ENCODE measurements at regions not wholly inside any gene's neighbourhood (a gene's known extent, or its start where the extent isn't known, plus 50 kb on each side); places are given as distances from the start of the nearest gene placed in this dataset.

DNA sequence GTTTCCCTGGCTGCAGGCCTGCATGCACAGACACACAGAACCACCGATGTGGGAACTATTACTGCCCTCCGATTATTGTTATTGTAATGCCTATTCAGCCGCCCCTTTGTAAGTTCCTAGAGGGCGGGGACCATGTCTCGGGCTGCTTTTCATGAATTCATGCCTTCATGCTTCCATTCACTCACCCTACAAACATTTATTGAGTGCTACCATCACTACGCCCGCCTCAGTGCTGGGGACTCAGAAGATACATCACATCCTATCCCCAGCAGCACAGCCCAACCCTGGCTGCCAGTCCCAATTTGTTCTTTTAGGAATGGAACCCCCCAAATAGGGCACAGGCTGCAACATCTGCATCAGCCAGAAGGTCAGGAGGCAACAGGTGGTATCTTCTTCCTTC lies 75.9 kb downstream of the FOXA2 start:
- Histone ChIP-seq H3K36me3 (no peaks in the 10 kb centered on the region), H3K9me3 (no peaks in the 10 kb centered on the region), H3K27ac (no peak overlapping the region), H3K4me1 (no peaks in the 10 kb centered on the region), H3K27me3 (no peaks in the 10 kb centered on the region), H3K4me3 (no peak overlapping the region)
- intact Hi-C loops (cut with DNase I; ENCODE audit: low total_unique reads), result no loop called here
- DNase-seq, result no peak
- TF ChIP-seq, protein P1, sequence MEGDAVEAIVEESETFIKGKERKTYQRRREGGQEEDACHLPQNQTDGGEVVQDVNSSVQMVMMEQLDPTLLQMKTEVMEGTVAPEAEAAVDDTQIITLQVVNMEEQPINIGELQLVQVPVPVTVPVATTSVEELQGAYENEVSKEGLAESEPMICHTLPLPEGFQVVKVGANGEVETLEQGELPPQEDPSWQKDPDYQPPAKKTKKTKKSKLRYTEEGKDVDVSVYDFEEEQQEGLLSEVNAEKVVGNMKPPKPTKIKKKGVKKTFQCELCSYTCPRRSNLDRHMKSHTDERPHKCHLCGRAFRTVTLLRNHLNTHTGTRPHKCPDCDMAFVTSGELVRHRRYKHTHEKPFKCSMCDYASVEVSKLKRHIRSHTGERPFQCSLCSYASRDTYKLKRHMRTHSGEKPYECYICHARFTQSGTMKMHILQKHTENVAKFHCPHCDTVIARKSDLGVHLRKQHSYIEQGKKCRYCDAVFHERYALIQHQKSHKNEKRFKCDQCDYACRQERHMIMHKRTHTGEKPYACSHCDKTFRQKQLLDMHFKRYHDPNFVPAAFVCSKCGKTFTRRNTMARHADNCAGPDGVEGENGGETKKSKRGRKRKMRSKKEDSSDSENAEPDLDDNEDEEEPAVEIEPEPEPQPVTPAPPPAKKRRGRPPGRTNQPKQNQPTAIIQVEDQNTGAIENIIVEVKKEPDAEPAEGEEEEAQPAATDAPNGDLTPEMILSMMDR (IDR thresholded peaks at IDR 0.05), result no peak

DNA sequence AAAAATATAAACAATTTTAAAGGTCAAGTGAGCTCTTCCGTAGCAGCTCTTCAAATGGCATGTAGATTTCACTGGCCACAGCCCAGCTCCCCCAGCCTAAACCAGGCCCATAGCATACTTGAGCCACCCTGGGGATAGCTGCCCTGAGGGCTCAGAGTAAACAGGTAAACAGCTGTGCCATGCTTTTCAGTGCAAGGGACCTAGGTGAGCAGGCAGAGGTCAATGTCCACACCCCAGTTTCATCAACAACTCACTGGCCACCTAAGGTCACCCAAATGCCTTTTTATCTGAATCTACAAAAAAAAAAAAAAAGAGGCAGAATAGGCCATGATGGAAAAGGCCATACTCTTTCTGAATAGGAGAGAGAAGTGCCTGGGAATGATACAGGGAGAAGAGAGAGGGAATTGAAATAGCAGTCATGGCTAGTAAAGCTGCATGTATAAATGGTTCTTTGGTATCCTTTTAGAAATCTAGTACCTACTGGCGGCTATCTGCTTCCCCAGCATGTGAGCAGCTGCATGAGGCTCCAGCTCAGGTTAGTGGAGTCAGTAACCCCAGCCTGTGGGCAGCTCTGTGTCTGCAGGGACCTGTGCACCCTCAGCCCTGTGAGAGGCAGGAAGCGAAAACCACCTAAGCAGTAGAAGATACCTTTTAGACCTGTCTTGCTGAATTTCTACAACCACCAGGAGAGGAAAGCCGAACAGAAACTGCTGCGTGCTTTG lies 77.0 kb downstream of the FOXA2 start:
- no peak overlapping the region for H3K27ac ChIP-seq
- intact Hi-C loops (cut with DNase I; ENCODE audit: low total_unique reads), result no loop called here

DNA sequence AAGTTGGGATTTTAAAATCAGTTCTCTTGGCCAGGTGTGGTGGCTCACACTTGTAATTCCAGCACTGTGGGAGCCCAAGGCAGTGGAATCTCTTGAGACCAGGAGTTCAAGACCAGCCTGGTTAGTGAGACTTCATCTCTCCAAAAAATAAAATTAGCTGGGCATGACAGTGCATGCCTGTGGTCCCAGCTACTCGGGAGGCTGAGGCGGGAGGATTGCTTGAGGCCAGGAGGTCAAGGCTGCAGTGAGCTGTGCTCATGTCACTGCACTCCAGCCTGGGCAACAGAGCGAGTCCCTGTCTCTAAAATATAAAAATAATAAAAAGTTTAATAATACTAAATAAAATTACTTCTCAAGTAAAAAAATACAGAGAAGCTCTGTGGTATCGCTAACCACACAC lies 77.5 kb downstream of the FOXA2 start:
- TF ChIP-seq, protein P1 (IDR thresholded peaks at IDR 0.05), result no peak
- H3K4me3 ChIP-seq, result no peak overlapping the region
- H3K27me3 ChIP-seq, result no peaks in the 10 kb centered on the region
- H3K36me3 ChIP-seq, result no peaks in the 10 kb centered on the region
- no peak for DNase-seq
- intact Hi-C loops (cut with DNase I; ENCODE audit: low total_unique reads), result no loop called here
- H3K27ac ChIP-seq, result no peak overlapping the region
- H3K9me3 ChIP-seq, result no peaks in the 10 kb centered on the region
- H3K4me1 ChIP-seq, result no peaks in the 10 kb centered on the region

More for the DNA sequence above, 77.0 kb downstream of the FOXA2 start:
- H3K27me3 ChIP-seq, result no peaks in the 10 kb centered on the region
- DNase-seq, result no peak
- H3K36me3 ChIP-seq, result no peaks in the 10 kb centered on the region
- H3K4me3 ChIP-seq, result no peak overlapping the region
- no peaks in the 10 kb centered on the region for H3K9me3 ChIP-seq
- TF ChIP-seq, protein P1 (IDR thresholded peaks at IDR 0.05), result no peak
- no peaks in the 10 kb centered on the region for H3K4me1 ChIP-seq

DNA sequence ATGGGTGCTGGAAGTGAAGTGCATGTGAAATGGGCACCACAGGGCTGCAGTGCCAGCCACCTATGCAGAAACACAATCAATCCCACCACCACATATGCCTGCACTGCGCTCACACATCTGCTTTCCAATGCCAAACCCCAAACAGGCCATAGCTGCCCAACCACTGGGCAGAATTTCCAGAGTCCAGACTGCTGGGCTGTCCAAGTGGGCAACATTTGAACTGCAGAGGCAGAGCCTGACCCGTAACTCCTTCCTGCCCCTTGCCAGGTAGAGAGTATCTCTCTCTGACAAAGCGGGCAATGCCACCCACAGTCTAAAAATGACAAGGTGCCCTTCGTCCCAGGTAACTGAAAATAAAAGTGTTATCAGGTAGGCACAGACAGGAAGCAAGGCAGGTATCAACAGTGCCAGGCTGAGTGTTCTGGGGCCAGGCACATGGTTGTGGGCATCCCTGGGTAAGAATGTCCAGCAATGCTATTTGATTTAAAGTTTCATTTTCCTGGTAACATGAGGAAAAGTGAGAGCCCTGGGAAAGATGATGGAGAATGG lies 79.5 kb downstream of the FOXA2 start:
- no peaks in the 10 kb centered on the region for H3K4me1 ChIP-seq
- no peak for DNase-seq
- H3K4me3 ChIP-seq, result no peak overlapping the region
- TF ChIP-seq, protein P1 (IDR thresholded peaks at IDR 0.05), result no peak
- intact Hi-C loops (cut with DNase I; ENCODE audit: low total_unique reads), result no loop called here
- no peaks in the 10 kb centered on the region for H3K9me3 ChIP-seq
- no peaks in the 10 kb centered on the region for H3K27me3 ChIP-seq
- no peak overlapping the region for H3K27ac ChIP-seq
- no peaks in the 10 kb centered on the region for H3K36me3 ChIP-seq

DNA sequence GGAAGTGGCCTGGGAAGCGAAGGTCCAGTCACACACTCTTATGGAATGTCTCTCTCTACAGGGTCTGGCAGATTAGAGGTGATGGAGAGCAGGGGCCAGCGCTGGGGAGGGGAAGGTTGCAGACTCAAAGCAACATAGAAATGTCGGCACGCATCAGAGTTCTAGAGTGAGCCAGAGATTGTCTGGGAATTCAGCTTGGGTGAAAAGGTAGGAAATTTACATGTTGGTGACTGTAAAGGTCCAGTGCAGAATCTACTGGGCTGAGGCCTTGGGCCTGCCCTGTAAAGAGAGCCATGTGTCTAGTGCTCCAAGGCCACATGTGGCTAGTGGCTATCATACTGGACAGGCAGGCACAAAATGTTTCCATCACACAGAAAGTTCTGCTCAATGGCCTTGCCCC lies 80.8 kb downstream of the FOXA2 start:
- Histone ChIP-seq H3K36me3 (no peaks in the 10 kb centered on the region), H3K4me1 (no peaks in the 10 kb centered on the region), H3K4me3 (no peak overlapping the region), H3K27ac (no peak overlapping the region), H3K9me3 (no peaks in the 10 kb centered on the region), H3K27me3 (no peaks in the 10 kb centered on the region)
- no peak for DNase-seq
- intact Hi-C loops (cut with DNase I; ENCODE audit: low total_unique reads), result no loop called here
- TF ChIP-seq, protein P1 (IDR thresholded peaks at IDR 0.05), result no peak
